HG02571 (cell line): ENCODE measurements at regions not wholly inside any gene's neighbourhood (a gene's known extent, or its start where the extent isn't known, plus 50 kb on each side); places are given as distances from the start of the nearest gene placed in this dataset.

Source experiments
- ATAC-seq: cut with Tn5 transposase; IDR thresholded peaks from one replicate; pipeline ENCODE4 v1.9.1; 2021; ENCODE audit warnings: mild to moderate bottlenecking, moderate library complexity; ENCODE audit not compliant: unreplicated experiment

DNA sequence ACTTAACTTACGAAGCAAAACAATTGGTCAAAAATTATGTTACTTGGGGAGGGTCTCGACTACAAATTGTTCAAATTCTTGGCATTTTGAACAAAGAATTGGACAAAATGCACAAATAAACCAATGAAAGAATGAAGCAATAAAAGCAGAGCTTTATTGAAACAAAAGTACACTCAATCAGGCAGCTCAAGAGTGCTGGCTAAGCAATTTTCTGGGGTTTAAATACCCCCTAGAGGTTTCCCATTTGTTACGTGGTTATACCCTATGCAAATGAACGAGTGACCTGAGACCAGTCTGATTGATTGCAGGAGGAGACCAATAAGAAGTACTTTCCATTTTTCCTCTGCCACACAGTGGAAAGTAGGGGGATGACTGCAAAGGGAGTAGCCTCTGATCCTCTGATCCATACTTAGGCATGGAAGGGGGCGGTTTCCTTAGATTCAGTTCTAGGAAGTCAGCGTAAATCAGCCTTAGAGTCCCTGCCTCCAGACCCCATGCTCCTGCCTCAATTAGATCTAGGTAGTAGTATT, 228.6 kb downstream of the EFNB2 start:
- no peak for ATAC-seq

GRCh38 chr13:106302843-106303242, 232.6 kb downstream of the EFNB2 start:
- ATAC-seq: no peak

- ATAC-seq: no peak
Measured at GRCh38 chr13:106302011-106302410, 233.5 kb downstream of the EFNB2 start.

DNA sequence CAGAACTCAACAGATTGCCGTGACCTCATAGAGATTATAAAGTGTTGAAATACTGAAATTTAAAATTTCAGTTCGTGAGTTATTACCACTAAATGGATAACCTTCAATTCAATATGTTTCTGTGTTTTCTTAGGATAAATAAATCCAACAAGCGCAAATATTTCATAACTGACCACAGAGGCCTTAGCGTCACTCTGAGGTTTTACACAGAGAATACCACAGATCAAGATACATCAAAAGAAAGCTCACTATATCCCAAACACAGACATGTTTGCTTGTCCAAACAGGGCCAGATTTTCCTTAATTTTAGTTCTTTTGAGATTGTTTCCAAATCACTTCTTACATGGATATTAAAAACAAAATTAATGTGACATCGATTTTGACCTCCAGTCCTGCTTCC, 235.8 kb downstream of the EFNB2 start:
- ATAC-seq: no peak

GRCh38 chr13:106297283-106297682, 238.2 kb downstream of the EFNB2 start:
- ATAC-seq: no peak

DNA sequence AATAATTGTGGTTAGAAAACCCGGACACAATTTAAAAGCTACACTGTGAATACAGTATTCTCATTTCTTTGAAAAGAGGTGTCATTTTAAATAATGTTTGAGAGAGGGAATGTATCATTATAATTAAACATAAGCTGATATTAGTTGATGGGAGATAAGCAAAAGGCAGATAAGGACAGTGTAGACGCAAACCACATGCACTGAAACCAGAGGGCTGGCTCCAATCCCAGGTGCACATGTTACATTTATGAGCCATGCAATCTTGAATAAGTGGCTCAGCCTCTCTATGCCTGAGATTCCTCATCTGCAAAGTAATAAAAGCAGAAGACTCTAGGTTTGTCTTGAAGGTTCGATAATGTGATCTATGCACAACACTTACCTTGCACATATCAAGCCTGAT, 238.7 kb downstream of the EFNB2 start:
- ATAC-seq: no peak

DNA sequence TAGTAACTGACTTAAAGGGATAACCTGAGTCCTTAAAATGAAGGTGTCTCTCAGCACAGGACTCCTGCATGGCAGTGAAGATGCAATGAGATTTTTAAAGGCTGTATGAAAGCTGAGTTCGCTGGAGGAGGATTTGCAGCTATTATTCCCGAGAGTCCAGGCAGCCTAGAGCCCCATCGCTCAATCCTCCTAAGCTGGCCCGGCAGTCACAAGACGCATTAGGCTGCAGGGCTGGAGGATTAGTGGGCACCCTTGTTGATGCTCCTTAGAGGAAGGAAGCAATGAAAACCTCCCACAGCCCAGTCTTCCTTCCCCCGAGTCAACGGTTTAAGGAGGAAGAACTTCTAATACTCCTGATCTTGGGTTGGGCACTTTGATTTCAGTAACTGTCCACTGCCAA, 239.5 kb downstream of the EFNB2 start:
- no peak for ATAC-seq

GRCh38 chr13:106291006-106291405, 244.5 kb downstream of the EFNB2 start:
- no peak for ATAC-seq

GRCh38 chr13:106287351-106287750, 248.1 kb downstream of the EFNB2 start:
- ATAC-seq: no peak

- ATAC-seq: no peak
Measured at GRCh38 chr13:106286811-106287210, 248.7 kb downstream of the EFNB2 start.

GRCh38 chr13:106284358-106284757, 251.1 kb downstream of the EFNB2 start:
- ATAC-seq: no peak

DNA sequence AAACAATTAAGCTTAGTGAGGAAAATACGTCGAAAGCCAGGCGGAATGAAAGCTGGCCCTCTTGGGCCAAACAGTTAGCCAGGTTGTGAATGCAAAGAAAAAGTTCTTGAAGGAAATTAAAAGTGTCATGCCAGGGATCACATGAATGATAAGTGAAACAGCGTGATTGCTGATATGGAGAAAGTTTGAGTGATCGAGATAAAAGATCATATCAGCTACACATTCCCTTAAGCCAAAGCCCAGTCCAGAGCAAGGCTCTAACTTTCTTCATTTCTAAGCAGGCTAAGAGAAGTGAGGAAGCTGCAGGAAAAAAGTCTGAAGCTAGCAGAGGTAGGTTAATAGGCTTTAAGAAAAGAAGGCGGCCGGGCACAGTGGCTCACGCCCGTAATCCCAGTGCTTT, 254.0 kb downstream of the EFNB2 start:
- no peak for ATAC-seq

- ATAC-seq: no peak
Measured at GRCh38 chr13:106277484-106278154, 257.8 kb downstream of the EFNB2 start.

DNA sequence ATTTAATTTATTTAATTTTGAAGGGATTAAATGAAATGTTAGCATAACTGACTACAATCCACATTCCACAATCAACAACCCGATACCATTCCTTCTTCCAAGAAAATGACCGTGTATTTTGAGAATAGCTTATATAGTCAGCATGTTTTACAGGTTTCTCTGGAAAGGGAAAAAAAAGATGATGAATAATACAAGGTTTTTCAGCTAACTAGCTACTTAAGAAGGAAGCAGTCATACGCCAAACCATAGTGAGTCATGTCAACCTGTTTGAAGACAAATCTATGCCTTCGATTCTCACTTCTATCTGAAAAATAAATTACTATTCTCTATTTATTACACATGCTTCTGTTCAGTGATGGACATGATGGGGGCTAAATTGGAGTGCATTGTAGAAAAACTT, 258.6 kb downstream of the EFNB2 start:
- ATAC-seq: no peak

- no peak for ATAC-seq
Measured at GRCh38 chr13:106275446-106276032, 259.9 kb downstream of the EFNB2 start.

DNA sequence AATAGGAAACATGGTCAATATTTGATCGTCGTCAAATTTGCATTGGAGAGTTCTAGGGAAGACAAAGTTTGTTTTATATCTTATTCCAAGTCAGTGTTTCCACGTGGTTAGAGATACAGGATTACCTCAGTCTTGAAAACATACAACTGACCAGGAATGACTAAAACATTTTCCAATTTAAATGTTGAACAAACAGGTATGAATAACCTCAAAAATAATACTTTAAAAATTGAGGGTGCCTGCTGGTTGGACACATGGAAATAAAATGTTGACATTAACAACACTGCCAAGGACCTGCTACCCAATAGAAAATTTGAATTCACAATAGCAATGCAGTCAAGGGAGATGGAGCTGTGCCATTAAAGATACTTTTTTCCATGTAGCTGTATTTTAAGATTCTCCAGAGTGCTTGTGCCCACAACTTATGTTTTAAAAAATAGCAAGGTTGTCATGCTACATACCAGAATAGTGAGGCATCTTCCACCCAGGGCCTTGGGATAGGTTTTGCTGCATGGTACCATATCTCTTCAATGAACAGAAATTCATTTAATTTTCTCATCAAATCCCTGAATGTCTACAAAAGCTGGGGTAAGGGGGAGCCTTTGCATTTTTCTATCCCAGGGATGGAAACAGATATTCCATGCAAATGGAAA, 260.8 kb downstream of the EFNB2 start:
- no peak for ATAC-seq

DNA sequence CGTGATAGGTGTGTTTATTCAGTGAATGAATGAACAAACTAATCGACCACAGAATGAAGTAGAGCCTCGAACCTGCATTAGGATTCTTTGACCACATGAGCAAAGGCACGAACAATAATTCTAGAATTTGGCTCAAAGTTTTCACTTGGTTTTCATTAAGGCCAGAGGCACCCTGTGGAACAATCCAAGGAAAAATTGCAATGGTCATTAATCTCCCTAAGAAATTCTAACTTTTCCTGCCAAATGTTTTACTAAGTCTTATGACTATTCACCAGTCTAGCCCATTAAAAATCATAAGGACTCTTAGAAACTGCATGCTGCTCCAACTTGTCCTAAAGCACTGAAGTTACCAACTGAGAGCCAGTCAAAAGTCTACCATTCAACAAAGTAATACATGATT, 271.7 kb downstream of the EFNB2 start:
- ATAC-seq: no peak

DNA sequence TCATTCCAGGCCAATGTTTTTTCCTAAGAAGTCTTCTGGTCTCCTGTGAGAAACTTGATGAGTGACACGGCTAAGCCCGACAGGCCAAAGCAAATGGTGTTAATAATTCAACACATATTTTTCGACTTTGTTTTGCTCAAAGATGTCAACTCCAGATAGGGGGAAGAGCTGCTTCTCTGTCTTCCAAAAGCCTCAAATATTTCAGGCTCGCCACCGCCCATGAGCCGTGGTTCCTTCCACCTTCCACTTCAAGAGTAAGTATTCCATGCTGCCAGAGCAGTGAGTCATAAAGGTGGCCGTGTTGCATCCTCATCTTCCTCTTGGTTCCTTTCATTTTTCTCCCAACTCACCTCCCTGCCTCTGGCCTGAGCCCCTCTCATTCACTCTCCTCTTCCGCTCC, 272.6 kb downstream of the EFNB2 start:
- no peak for ATAC-seq

DNA sequence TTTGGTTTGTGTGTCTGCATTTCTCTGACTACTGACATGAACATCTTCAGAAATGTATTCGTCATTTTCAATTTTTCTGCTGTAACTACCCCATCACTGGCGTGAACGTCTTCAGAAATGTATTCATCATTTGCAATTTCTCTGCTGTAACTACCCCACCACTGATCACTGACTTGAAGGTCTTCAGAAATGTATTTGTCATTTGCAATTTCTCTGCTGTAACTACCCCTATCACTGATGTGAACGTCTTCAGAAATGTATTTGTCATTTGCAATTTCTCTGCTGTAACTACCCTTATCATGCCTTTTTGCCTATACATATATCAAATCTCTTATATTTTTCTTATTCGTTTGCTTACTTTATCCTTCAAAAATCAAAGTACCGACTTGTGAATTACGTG, 274.0 kb downstream of the EFNB2 start:
- no peak for ATAC-seq

- ATAC-seq: no peak
Measured at GRCh38 chr13:106260352-106260751, 275.1 kb downstream of the EFNB2 start.

- no peak for ATAC-seq
Measured at GRCh38 chr13:106259928-106260327, 275.5 kb downstream of the EFNB2 start.

GRCh38 chr13:106246666-106247188, 288.7 kb downstream of the EFNB2 start:
- no peak for ATAC-seq
